Adrenal gland (tissue), 5 donors: ENCODE measurements at regions not wholly inside any gene's neighbourhood (a gene's known extent, or its start where the extent isn't known, plus 50 kb on each side); places are given as distances from the start of the nearest gene placed in this dataset.

Source experiments
- POLR2A ChIP-seq, 2 donors: fragments of 450-650 bp; IDR thresholded peaks; one replicate each; pipeline ENCODE4 v1.6.1; 2017; ENCODE audit warnings: antibody characterized with exemption in 2 of 2, mild to moderate bottlenecking in 2 of 2, moderate library complexity in 1 of 2
- TF ChIP-seq, protein P1 (sequence below), 6 experiments: fragments of 450-650 bp in 4 of 6; fragments of 200-600 bp in 2 of 6; sonication (generic) in 1 of 6; IDR thresholded peaks; 1 replicate in 5 of 6; 2 replicates in 1 of 6; pipeline versions ENCODE4 v1.5.1 to v1.8.0; 2016 to 2021; ENCODE audit warnings: antibody characterized with exemption in 6 of 6, mild to moderate bottlenecking in 2 of 6, moderate library complexity in 1 of 6
- donor health status: DM: no; HTN: no; CAD: no.

DNA sequence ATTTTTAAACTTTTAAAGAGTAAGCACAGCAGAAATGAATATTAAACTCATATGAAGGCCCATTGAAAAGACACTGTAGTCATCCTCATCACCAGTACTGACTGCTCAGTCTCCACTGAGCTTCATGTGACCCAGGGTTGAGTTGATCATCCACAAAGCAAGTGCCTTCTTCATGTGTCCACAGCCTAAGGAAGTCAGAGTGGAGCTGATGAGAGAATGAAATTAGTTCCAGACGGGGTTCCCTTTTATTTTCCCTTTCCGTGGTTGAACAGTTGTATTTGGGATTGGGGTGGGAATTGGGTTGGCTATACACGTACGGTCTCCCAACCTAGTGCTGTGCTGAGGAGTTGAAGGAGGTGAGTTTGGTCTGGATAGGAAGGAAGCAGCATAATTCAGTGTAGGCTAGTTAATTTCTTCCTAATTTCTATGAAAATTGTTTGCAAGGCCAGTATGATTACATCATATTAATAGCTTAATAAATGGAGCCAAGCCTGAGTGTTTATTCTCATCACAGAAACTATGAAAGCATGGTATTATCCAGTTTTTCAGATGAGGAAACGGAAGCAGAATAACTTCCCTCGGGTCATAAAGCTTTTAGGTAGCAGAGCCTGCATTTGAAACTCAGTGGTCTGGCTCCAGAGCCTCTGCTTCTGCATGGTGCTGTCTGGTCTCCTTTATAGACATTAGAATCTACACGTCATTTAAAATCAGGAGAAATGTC is 103.9 kb upstream of the DMRT1 start:
- TF ChIP-seq POLR2A (IDR thresholded peaks at IDR 0.05): no peak
- TF ChIP-seq, protein P1, sequence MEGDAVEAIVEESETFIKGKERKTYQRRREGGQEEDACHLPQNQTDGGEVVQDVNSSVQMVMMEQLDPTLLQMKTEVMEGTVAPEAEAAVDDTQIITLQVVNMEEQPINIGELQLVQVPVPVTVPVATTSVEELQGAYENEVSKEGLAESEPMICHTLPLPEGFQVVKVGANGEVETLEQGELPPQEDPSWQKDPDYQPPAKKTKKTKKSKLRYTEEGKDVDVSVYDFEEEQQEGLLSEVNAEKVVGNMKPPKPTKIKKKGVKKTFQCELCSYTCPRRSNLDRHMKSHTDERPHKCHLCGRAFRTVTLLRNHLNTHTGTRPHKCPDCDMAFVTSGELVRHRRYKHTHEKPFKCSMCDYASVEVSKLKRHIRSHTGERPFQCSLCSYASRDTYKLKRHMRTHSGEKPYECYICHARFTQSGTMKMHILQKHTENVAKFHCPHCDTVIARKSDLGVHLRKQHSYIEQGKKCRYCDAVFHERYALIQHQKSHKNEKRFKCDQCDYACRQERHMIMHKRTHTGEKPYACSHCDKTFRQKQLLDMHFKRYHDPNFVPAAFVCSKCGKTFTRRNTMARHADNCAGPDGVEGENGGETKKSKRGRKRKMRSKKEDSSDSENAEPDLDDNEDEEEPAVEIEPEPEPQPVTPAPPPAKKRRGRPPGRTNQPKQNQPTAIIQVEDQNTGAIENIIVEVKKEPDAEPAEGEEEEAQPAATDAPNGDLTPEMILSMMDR (IDR thresholded peaks at IDR 0.05): no peak
